NCI-H2171 treated with DMSO at 0.1 percent for 48 hours (cell line): ENCODE measurements at regions not wholly inside any gene's neighbourhood (a gene's known extent, or its start where the extent isn't known, plus 50 kb on each side); places are given as distances from the start of the nearest gene placed in this dataset.

Source experiments
- DNase-seq: peaks from one replicate; lab custom pipeline; 2025; lab: John Stamatoyannopoulos, UW

DNA sequence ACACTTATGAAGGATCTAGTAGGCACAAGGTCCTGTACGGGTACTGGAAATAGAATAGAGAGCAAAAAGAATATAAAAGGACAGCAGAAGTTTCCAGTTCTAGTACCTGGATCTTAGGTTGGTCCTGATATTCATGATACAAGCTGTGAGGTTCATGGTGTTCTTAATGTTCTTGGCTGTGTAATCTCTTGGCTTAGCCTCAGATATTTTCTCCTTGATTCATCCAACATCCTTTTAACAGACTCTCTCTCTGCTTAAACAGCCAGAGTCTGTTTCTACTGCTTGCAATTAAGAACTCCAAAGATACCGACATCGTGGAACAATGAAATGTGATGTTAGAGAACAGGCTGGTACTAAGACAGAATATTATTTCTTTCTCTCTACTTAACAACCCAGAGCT, 49.9 kb downstream of the CNTN3 start:
- no peak for DNase-seq

DNA sequence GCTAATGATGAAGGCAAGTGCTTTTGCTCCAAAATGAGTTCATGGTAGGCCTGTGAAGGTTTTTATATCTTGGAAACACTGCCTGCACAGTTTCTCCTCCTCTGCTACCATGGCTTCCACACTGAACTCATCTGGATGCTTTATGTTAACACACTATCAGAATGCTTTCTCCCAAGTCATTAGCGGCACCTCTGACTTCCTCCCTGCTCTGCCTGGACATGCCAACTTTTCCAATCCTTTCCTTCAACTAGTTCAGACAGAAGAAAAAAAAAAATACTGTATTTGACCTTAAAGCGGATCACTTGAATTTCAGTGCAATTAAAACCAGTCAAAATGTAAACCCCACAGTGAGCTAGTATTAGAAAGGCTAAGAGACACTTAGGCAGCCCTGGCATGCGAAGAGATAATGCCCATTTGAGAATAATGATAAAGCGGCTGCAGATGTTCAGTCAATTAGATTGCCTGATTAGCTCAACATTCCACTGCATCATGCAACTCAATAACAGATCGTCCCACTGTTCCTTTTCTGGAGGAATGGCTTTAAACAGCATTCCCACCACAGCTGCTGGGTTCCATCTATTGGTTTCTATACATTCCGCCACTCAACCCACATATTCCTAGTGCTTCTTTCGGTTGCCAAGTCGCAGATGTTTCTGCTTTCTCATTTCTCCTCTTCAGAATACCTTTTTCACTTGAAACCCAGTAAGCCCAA, 51.7 kb downstream of the CNTN3 start:
- DNase-seq = no peak

DNA sequence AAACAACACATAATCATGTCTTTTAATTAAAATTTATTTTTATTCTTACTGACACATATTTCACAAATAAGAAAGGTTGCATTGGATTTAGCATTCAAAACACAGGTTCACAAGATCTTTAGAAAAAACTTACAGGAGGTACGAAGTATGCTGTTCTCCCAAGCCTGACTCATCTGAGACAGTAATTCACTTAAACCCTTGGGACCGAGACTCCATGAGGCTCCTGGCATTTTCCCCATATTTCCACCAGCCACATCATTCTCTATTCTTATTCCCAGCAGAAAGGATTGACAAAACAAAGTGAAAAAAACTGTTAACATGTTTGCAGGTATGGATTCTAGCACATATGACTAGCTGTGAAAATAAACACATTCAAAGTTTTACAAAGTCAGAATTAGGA, 52.6 kb downstream of the CNTN3 start:
- DNase-seq = no peak

GRCh38 chr3:74559261-74559660, 55.2 kb downstream of the CNTN3 start:
- no peak for DNase-seq

DNA sequence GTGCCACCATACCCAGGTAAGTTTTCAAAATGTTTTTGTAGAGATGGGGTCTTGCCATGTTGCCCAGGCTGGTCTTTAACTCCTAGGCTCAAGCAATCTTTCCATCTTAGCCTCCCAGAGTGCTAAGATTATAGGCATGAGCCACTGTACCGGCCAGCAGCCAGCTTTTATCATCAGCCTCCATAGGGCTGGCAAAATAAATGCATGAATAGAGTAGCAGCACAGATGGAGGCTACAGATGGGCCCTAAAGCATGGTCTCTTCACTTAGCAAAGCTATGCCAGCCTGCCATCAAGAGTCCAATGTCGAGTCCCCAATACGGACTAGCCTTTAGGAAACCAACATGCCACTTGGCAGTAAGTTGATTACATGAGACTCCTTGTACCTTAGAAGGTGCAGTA, 63.8 kb downstream of the CNTN3 start:
- no peak for DNase-seq

- DNase-seq = no peak
These were observed 68.0 kb downstream of the CNTN3 start for GRCh38 chr3:74546426-74546825.

DNA sequence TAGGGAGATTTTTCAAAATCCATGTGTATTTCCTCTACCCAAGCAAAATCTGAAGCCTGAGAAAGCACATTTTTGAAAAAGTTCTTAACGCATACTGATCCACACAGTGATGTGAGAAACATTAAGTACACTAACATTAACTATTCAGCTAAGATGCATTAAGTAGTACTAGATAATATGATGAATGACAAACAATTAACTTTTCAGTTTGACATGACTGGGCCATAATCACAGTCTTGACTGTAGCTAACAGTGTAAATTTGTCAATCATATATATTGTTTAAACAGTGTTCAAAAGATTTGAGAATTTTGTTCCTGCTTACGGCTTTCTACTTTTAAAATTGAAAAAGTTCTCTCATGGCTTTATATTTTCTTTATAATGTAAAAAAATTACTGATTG, 72.0 kb downstream of the CNTN3 start:
- DNase-seq = no peak

GRCh38 chr3:74539876-74540275, 74.6 kb downstream of the CNTN3 start:
- no peak for DNase-seq

DNA sequence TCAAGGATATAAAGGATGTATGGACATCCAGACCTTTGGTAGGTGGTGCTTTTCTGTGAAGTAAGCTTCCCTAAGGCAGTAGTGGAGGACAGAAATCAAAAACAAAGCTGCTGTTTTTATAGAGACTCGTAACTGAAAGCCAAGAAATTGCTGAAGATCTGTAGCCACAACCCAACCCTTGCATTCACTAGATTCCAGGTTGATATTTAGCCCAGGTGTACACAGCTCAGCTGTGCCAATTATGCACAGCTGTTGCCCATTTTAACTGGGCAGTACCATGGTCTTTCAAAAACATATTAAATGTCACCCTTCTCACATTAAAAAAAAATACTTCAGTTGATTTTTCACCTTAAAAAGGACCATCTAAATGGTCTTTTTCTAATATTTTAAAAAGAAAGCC, 75.8 kb downstream of the CNTN3 start:
- DNase-seq = no peak

DNA sequence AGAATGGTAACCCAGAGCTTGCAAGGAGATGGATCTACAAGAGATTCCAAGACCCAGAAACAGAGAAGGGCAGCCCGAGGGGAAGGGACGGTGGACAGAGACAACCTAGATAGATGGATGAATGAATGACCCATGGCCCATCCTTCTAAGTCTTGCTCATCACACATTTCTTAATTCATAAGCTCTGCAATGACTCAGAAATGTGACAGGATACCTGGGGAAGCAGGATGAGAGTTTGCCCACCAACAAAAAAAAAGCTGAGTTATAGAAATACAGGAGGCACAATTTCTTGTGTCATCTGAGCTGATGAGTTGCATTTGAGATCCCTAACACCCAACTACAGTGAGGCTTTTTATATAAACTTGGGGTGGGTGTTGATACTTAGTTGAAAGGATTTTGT, 76.6 kb downstream of the CNTN3 start:
- no peak for DNase-seq

DNA sequence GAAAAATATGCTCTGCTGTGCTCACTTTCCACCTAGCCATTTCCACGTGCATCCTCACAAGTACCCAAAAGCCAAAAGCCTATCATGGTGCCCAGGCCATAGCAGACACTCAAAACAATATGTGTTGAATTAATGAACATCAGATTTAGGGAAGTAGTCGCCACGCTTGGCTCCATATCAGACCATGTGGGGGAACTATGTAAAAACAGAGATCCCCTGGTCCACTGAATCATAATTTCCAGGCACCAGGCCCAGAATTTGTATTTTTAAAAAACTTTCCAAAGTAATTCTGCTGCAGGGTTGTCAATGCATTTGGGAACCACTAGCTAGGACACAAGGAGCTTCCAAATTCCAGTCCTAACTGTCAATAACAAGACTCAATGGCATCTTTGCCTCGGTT, 77.3 kb downstream of the CNTN3 start:
- DNase-seq = no peak

DNA sequence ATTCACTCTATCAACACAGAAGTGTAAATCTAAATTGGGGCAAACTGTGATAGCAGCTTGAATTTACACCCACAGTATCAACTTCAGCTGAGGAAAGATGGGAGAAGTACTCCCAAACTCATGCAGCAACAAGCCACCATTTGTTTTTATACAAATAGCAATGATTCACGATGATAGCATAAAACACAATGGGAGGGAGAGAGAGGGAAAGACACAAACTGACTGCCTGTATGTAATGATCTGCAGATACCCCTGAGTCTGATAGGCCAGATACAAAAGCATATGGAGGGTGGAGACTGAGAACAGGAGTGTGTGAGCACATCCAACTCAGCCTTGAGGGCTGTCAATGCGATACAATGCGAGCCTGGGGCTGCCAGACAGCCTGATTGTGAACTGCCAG, 79.2 kb downstream of the CNTN3 start:
- DNase-seq = no peak

- no peak for DNase-seq
These were observed 79.8 kb downstream of the CNTN3 start for GRCh38 chr3:74534611-74535010.

DNA sequence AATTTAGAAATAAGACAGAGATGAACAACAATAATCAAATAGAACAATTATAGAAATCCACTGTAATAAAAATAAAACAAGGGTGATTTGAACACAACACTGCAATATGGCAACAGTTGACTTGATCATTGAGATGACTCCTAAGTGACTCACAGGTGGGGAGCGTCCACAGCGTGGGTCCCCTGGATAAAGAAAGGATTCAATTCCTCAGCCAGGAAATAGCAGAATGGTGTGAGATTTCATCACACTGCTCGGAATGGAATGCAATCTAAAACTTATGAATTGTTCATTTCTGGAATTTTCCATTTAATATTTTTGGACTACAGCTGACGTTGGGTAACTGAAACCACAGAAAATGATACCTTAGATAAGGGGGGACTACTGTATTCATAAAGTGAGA, 82.0 kb downstream of the CNTN3 start:
- DNase-seq = no peak

DNA sequence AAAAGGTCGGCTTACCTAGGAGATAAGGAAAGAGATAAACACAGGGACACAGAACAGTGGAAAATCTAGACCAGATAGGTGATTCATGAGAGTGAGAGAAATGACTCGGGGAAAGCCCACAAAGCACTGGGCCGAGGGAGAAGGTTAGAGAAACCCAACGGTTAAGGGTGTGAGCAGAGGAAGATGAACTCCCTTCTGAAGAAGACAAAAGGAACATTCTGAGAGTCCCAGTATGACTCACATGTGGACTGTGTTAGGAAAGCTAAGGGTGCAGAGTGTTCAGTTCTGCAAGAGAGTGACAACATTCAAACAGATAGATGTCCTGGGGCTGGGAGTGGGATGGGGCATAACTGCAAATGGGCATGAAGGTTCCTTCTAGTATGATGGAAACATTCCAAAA, 83.0 kb downstream of the CNTN3 start:
- no peak for DNase-seq

- no peak for DNase-seq
These were observed 85.3 kb downstream of the CNTN3 start for GRCh38 chr3:74529145-74529544.

GRCh38 chr3:74527566-74527965, 86.9 kb downstream of the CNTN3 start:
- no peak for DNase-seq

DNA sequence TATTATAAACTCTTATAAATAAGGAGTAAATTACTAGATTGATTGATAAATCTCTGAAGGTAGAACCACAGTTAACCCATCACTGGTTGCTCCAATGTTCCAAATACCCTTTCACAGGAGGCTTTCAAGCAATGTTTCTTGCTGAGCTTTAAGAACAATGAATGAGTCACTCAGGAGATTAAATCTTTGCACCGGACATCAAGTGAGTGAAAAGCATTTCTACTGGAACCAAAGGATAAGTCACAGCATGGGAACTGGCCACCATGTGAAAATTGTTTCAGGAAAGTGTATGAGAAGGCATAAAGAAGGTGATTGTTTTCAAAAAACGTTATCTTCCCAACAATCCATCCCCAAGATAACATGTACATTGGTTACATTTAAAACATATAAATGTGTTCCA, 90.6 kb downstream of the CNTN3 start:
- DNase-seq = no peak

DNA sequence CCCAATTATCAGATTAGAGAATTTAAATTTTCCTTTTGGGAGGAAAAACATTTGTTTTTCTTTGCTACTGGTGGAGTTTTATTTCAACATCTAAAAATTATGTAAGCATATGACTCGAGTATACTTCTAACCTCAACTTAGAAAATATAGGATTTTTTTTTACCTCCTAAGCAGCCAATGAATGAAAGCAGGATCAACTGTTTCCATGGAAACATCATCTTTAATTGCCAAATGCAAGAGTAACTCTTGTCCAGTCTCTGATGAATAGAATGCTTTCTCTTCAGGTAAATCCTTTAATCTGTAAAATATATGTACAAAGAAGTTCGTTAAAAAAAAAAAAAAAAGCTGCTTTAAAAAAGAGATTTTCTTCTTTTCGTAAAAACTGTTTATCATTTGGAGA, 93.6 kb downstream of the CNTN3 start:
- no peak for DNase-seq

GRCh38 chr3:74518610-74519009, 95.8 kb downstream of the CNTN3 start:
- no peak for DNase-seq

- no peak for DNase-seq
These were observed 98.4 kb downstream of the CNTN3 start for GRCh38 chr3:74516019-74516418.

DNA sequence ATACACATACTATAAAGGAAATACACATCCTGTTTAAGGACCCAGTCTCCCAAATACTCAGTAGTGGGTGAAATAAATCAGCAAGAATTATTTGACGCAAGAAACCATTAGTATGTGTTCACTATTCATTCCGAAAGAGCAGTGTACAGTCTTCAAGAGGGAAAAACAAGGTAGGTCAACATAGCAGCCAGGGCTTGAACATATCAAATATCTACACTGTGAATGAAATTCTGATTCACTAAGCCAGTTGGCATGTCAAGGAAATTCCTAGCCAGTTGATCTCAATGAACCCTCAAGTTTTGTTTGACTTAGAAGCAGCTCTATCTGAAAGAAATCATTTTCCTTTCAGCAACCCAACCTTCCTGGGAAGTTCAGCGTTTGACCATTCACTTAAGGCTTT, 99.0 kb downstream of the CNTN3 start:
- no peak for DNase-seq

- DNase-seq = no peak
These were observed 103.4 kb downstream of the CNTN3 start for GRCh38 chr3:74511078-74511477.

GRCh38 chr3:74510261-74510818, 104.1 kb downstream of the CNTN3 start:
- DNase-seq = no peak
